SK-N-SH (cell line): ENCODE measurements at regions not wholly inside any gene's neighbourhood (a gene's known extent, or its start where the extent isn't known, plus 50 kb on each side); places are given as distances from the start of the nearest gene placed in this dataset.

Experiments
- CTCF ChIA-PET: fragments of 300-600, 350-600 bp; formaldehyde crosslinking; extraction: SDS; loops from one replicate; lab custom pipeline; 2021; lab: Yijun Ruan, JAX
- POLR2A ChIA-PET: fragments of 350-600 bp; sonication (Branson Sonifier 250); formaldehyde crosslinking; extraction: SDS; loops from one replicate; lab custom pipeline; 2020; ENCODE audit warnings: antibody characterized with exemption, inconsistent platforms; lab: Yijun Ruan, JAX
- DNase-seq: peaks from one replicate; pipeline ENCODE4 v3.0.0; 2012
- H2AFZ ChIP-seq: fragments of 200-600 bp; sonication (generic); 2 replicates; pipeline ENCODE4 v1.8.1; 2016; ENCODE audit warnings: antibody characterized with exemption, mild to moderate bottlenecking, low read depth
- H3F3A ChIP-seq: fragments of 200-600 bp; sonication (generic); replicated peaks from 2 replicates; pipeline ENCODE3; 2016; ENCODE audit warnings: antibody characterized with exemption, mild to moderate bottlenecking; ENCODE audit not compliant: insufficient read depth
- H3K27ac ChIP-seq, 2 experiments: fragments of 200-500 bp in 1 of 2; fragments of 200-600 bp in 1 of 2; sonication (Bioruptor generic) in 1 of 2; sonication (generic), shearing (Covaris generic) in 1 of 2; 2 replicates each; pipeline versions ENCODE4 v1.5.1 to v1.6.1; 2014 to 2016; ENCODE audit warnings: low read depth in 2 of 2, inconsistent platforms in 1 of 2, low read length in 1 of 2, mild to moderate bottlenecking in 1 of 2, mixed read lengths in 1 of 2
- H3K27me3 ChIP-seq: fragments of 200-600 bp; sonication (generic), shearing (Covaris generic); 2 replicates; pipeline ENCODE4 v1.6.1; 2016; ENCODE audit warnings: mixed run types; ENCODE audit not compliant: insufficient read depth
- H3K36me3 ChIP-seq, 2 experiments: fragments of 200-500 bp in 1 of 2; fragments of 200-600 bp in 1 of 2; sonication (Bioruptor generic) in 1 of 2; sonication (generic) in 1 of 2; replicated peaks in 1 of 2; 2 replicates each; pipeline versions ENCODE3 to v1.5.1; 2014 to 2016; ENCODE audit warnings: low read length in 1 of 2, mild to moderate bottlenecking in 1 of 2; ENCODE audit not compliant: insufficient read depth in 2 of 2, control insufficient read depth in 1 of 2
- H3K4me1 ChIP-seq, 2 experiments: fragments of 200-500 bp in 1 of 2; fragments of 200-600 bp in 1 of 2; sonication (Bioruptor generic) in 1 of 2; sonication (generic), shearing (Covaris generic) in 1 of 2; 2 replicates each; pipeline versions ENCODE4 v1.5.1 to v1.6.1; 2014 to 2016; ENCODE audit warnings: low read depth in 1 of 2, low read length in 1 of 2, mixed run types in 1 of 2; ENCODE audit not compliant: insufficient read depth in 2 of 2, control insufficient read depth in 1 of 2
- H3K4me2 ChIP-seq: fragments of 200-600 bp; sonication (generic), shearing (Covaris generic); 2 replicates; pipeline ENCODE4 v1.6.1; 2017; ENCODE audit warnings: mixed run types
- H3K4me3 ChIP-seq, 2 experiments: fragments of 200-500 bp in 1 of 2; fragments of 200-600 bp in 1 of 2; sonication (Bioruptor generic) in 1 of 2; sonication (generic), shearing (Covaris generic) in 1 of 2; 2 replicates each; pipeline versions ENCODE4 v1.5.1 to v1.8.1; 2014 to 2016; ENCODE audit warnings: low read depth in 2 of 2, inconsistent platforms in 1 of 2, low read length in 1 of 2, mild to moderate bottlenecking in 1 of 2, mixed read lengths in 1 of 2, moderate library complexity in 1 of 2
- H3K79me2 ChIP-seq: fragments of 200-600 bp; sonication (generic); 2 replicates; pipeline ENCODE4 v1.8.1; 2017; ENCODE audit warnings: mild to moderate bottlenecking; ENCODE audit not compliant: insufficient read depth
- H3K9ac ChIP-seq: fragments of 200-600 bp; sonication (generic); 2 replicates; pipeline ENCODE4 v1.6.1; 2017; ENCODE audit warnings: mixed run types
- H3K9me2 ChIP-seq: fragments of 200-600 bp; sonication (generic); 2 replicates; pipeline ENCODE4 v1.6.1; 2017; ENCODE audit warnings: mixed run types
- H3K9me3 ChIP-seq: fragments of 200-600 bp; sonication (generic); 2 replicates; pipeline ENCODE4 v1.6.1; 2017; ENCODE audit warnings: mixed run types, mild to moderate bottlenecking, moderate library complexity
- H4K20me1 ChIP-seq: fragments of 200-600 bp; sonication (generic); 2 replicates; pipeline ENCODE4 v1.6.1; 2017; ENCODE audit warnings: mild to moderate bottlenecking, mixed run types; ENCODE audit not compliant: insufficient read depth
- FOXJ3 ChIP-seq: sonication (generic); formaldehyde crosslinking; IDR thresholded peaks from 2 replicates; pipeline ENCODE4 v1.5.1; 2020; ENCODE audit warnings: mild to moderate bottlenecking, missing genetic modification reagents
- POLR2AphosphoS5 ChIP-seq: IDR thresholded peaks from 2 replicates; pipeline ENCODE4 v1.6.1; 2012; ENCODE audit warnings: low read depth, low read length
- RAD21 ChIP-seq: IDR thresholded peaks from 2 replicates; pipeline ENCODE4 v1.6.1; 2012; ENCODE audit warnings: mild to moderate bottlenecking, low read length
- SIN3A ChIP-seq: IDR thresholded peaks from 2 replicates; pipeline ENCODE4 v1.6.1; 2012; ENCODE audit warnings: low read depth, mild to moderate bottlenecking, low read length, moderate library complexity, borderline replicate concordance
- SMC3 ChIP-seq: IDR thresholded peaks from 2 replicates; pipeline ENCODE4 v1.6.1; 2012; ENCODE audit warnings: low read depth, low read length, improper control_type of control experiment
- ZBTB33 ChIP-seq: IDR thresholded peaks from 2 replicates; pipeline ENCODE4 v1.4.0; 2012; ENCODE audit warnings: low read depth, borderline replicate concordance
- WGBS: methylation state at CpG from one replicate; pipeline ENCODE4 v1.1.6; 2017; ENCODE audit warnings: low lambda C conversion rate; 5-methylcytosine and 5-hydroxymethylcytosine counted together
- TF ChIP-seq, protein P1 (sequence below): fragments of 200-600 bp; sonication (generic); IDR thresholded peaks from 2 replicates; pipeline ENCODE4 v1.6.1; 2017; ENCODE audit warnings: antibody characterized with exemption, mild to moderate bottlenecking, moderate library complexity

DNA sequence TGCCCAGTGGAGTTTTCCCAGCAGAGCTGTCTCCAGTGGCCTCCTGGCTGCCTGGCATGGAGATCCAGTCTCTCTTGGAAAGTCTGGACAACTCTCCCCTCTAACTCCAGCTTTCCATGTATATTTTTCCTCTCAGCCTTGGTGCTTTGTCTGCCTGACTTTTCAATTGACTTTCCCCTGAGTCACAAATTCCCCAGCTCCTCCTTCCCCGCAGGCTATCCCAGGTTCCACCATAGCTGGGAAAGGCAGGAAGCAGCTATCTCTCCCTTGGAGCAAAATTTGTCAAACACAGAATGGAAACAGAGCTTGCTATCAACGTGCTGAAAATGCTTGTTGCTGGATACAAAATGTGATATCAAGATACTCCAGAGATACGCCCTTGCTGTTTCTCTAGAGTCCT is 384.8 kb downstream of the TMEM135 start:
- Histone ChIP-seq H3K79me2 (no peaks in the 10 kb centered on the region), H2AFZ (no peak overlapping the region), H4K20me1 (no peaks in the 10 kb centered on the region), H3K4me2 (no peak overlapping the region), H3K9ac (no peak overlapping the region), H3K36me3 (no peaks in the 10 kb centered on the region), H3K27ac (no peak overlapping the region), H3F3A (no peaks in the 10 kb centered on the region), H3K4me1 (0 out of 4 replicates have a peak, but pooled peaks cover 0 to 10% of the 10 kb centered on the region in 2 experiments), H3K9me3 (no peaks in the 10 kb centered on the region), H3K4me3 (no peak overlapping the region), H3K9me2 (no peaks in the 10 kb centered on the region), H3K27me3 (no peaks in the 10 kb centered on the region)
- TF ChIP-seq POLR2AphosphoS5 (no peak), ZBTB33 (no peak)
- DNase-seq = no peak
- ChIA-PET POLR2A (no interaction called here), CTCF (interaction anchor here (0.8 to 9.2 kb wide), 6 partner anchors 18 to 483 kb away, joined by 3 to 141 read pairs (median 6); no protein-coding TSS in a partner anchor)
- 32% methylated on average over 3 of the region's 3 CpGs for WGBS

DNA sequence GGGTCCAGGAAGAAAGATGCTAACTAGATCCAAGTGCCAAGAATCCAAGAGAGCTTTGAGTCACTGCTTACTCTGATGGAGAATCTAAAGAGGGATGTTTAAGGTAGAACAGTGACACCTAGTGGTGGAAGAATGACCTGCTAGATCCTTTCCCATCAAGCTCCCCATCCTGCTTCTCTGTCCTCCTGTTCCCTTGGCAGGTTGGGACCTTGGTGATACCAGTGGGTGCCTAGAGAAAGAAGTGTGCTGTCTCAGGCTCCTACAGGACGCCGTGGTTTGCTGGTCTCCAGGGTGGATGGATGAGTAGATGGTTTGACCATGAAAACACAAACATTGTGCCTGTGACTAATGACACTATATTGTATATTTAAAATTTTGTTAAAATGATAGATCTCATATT is 383.7 kb downstream of the TMEM135 start:
- Histone ChIP-seq H3K27me3 (no peaks in the 10 kb centered on the region), H4K20me1 (no peaks in the 10 kb centered on the region)
- peak; percentile 71 for TF ChIP-seq RAD21
- TF ChIP-seq, protein P1, sequence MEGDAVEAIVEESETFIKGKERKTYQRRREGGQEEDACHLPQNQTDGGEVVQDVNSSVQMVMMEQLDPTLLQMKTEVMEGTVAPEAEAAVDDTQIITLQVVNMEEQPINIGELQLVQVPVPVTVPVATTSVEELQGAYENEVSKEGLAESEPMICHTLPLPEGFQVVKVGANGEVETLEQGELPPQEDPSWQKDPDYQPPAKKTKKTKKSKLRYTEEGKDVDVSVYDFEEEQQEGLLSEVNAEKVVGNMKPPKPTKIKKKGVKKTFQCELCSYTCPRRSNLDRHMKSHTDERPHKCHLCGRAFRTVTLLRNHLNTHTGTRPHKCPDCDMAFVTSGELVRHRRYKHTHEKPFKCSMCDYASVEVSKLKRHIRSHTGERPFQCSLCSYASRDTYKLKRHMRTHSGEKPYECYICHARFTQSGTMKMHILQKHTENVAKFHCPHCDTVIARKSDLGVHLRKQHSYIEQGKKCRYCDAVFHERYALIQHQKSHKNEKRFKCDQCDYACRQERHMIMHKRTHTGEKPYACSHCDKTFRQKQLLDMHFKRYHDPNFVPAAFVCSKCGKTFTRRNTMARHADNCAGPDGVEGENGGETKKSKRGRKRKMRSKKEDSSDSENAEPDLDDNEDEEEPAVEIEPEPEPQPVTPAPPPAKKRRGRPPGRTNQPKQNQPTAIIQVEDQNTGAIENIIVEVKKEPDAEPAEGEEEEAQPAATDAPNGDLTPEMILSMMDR = peak; percentile 75
- TF ChIP-seq SMC3 = peak; percentile 77
- no peak for TF ChIP-seq SIN3A
- TF ChIP-seq FOXJ3 (CRISPR knock-in tag) = no peak
- no peak for TF ChIP-seq POLR2AphosphoS5
- no peak for TF ChIP-seq ZBTB33
- TF ChIP-seq, all 33 proteins: peak for 3
- 5% methylated on average over 2 of the region's 2 CpGs for WGBS
- CTCF ChIA-PET = interaction anchor here (0.6 to 9.2 kb wide), 46 partner anchors 8 to 552 kb away, joined by 3 to 141 read pairs (median 5); no protein-coding TSS in a partner anchor
- Histone ChIP-seq H3K9me3 (no peaks in the 10 kb centered on the region), H3K27ac (no peak overlapping the region), H3K79me2 (no peaks in the 10 kb centered on the region), H3K36me3 (no peaks in the 10 kb centered on the region), H2AFZ (no peak overlapping the region), H3K9ac (no peak overlapping the region), H3K4me3 (peak overlapping the region in 1 of 2 experiments; percentile 29; a peak in 1 of 4 replicates), H3F3A (no peaks in the 10 kb centered on the region), H3K4me1 (0 out of 4 replicates have a peak, but pooled peaks cover 0 to 10% of the 10 kb centered on the region in 2 experiments), H3K9me2 (no peaks in the 10 kb centered on the region), H3K4me2 (no peak overlapping the region)
- POLR2A ChIA-PET = no interaction called here
- peak; percentile 56 for DNase-seq
